ACHN (cell line): ENCODE measurements at regions not wholly inside any gene's neighbourhood (a gene's known extent, or its start where the extent isn't known, plus 50 kb on each side); places are given as distances from the start of the nearest gene placed in this dataset.

Source experiments
- DNase-seq: peaks from one replicate; pipeline ENCODE4 v3.0.0-alpha.2; 2015
- in situ Hi-C: cut with HindIII; loops from 2 replicates; pipeline ENCODE4 v1.10.0; 2017; ENCODE audit warnings: low sequenced_read_pairs, low pct_ligation_motif_present, low pct_unique_long_range_greater_than_20kb

- in situ Hi-C loops: no loop called here
- DNase-seq: no peak
These were observed 59.3 kb downstream of the DDIT4L start for GRCh38 chr4:100130964-100131363.

- DNase-seq: no peak
- in situ Hi-C loops: no loop called here
These were observed 59.8 kb downstream of the DDIT4L start for GRCh38 chr4:100130491-100130890.

- in situ Hi-C loops: no loop called here
- DNase-seq: no peak
These were observed 60.5 kb downstream of the DDIT4L start for GRCh38 chr4:100129774-100130173.

- in situ Hi-C loops: no loop called here
- no peak for DNase-seq
These were observed 61.9 kb downstream of the DDIT4L start for GRCh38 chr4:100128338-100128737.

GRCh38 chr4:100124715-100125114 is 65.6 kb downstream of the DDIT4L start:
- no peak for DNase-seq
- in situ Hi-C loops: no loop called here

- no peak for DNase-seq
- in situ Hi-C loops: no loop called here
These were observed 72.1 kb downstream of the DDIT4L start for GRCh38 chr4:100118181-100118580.

- in situ Hi-C loops: no loop called here
- no peak for DNase-seq
These were observed 72.5 kb downstream of the DDIT4L start for GRCh38 chr4:100117750-100118149.

- in situ Hi-C loops: no loop called here
- DNase-seq: no peak
These were observed 75.4 kb downstream of the DDIT4L start for GRCh38 chr4:100114909-100115308.

- in situ Hi-C loops: no loop called here
- no peak for DNase-seq
These were observed 76.5 kb downstream of the DDIT4L start for GRCh38 chr4:100113732-100114131.

GRCh38 chr4:100113096-100113495 is 77.2 kb downstream of the DDIT4L start:
- in situ Hi-C loops: no loop called here

GRCh38 chr4:100109921-100110320 is 80.3 kb downstream of the DDIT4L start:
- no peak for DNase-seq
- in situ Hi-C loops: no loop called here

More at GRCh38 chr4:100113096-100113495, 77.2 kb downstream of the DDIT4L start:
- no peak for DNase-seq

GRCh38 chr4:100108869-100109268 is 81.4 kb downstream of the DDIT4L start:
- DNase-seq: no peak
- in situ Hi-C loops: no loop called here

- in situ Hi-C loops: no loop called here
- peak; percentile 22 for DNase-seq
These were observed 83.3 kb downstream of the DDIT4L start for GRCh38 chr4:100106982-100107381.

- in situ Hi-C loops: no loop called here
- DNase-seq: no peak
These were observed 86.6 kb downstream of the DDIT4L start for GRCh38 chr4:100103671-100104070.

- DNase-seq: no peak
- in situ Hi-C loops: no loop called here
These were observed 89.3 kb downstream of the DDIT4L start for GRCh38 chr4:100100985-100101384.

- no peak for DNase-seq
- in situ Hi-C loops: no loop called here
These were observed 90.5 kb downstream of the DDIT4L start for GRCh38 chr4:100099746-100100145.

- DNase-seq: no peak
- in situ Hi-C loops: no loop called here
These were observed 91.6 kb downstream of the DDIT4L start for GRCh38 chr4:100098681-100099080.

- in situ Hi-C loops: no loop called here
These were observed 92.2 kb downstream of the DDIT4L start for GRCh38 chr4:100098011-100098545.

GRCh38 chr4:100095729-100096595 is 94.3 kb downstream of the DDIT4L start:
- DNase-seq: peak; percentile 60
- in situ Hi-C loops: no loop called here

More at GRCh38 chr4:100098011-100098545, 92.2 kb downstream of the DDIT4L start:
- no peak for DNase-seq
